GM12878 (cell line): ENCODE measurements at regions not wholly inside any gene's neighbourhood (a gene's known extent, or its start where the extent isn't known, plus 50 kb on each side); places are given as distances from the start of the nearest gene placed in this dataset.

Experiments
- BACH1 ChIP-seq: fragments of 450-650 bp; IDR thresholded peaks from 2 replicates; pipeline ENCODE4 v1.6.1; 2017; ENCODE audit warnings: mild to moderate bottlenecking, borderline replicate concordance
- DPF2 ChIP-seq: fragments of 450-650 bp; IDR thresholded peaks from 2 replicates; pipeline ENCODE4 v1.6.1; 2017; ENCODE audit warnings: mild to moderate bottlenecking
- JUND ChIP-seq: IDR thresholded peaks from 2 replicates; pipeline ENCODE4 v1.6.1; 2012; ENCODE audit warnings: low read depth, mild to moderate bottlenecking, low read length, improper control_type of control experiment, moderate library complexity
- MTA3 ChIP-seq: IDR thresholded peaks from 2 replicates; pipeline ENCODE4 v1.6.1; 2012; ENCODE audit warnings: low read length, inconsistent platforms, borderline replicate concordance
- POLR2A ChIP-seq: IDR thresholded peaks from 2 replicates; pipeline ENCODE4 v1.6.1; 2011; ENCODE audit warnings: low read depth, mild to moderate bottlenecking, low read length
- TF ChIP-seq, protein P1 (sequence below): fragments of 450-650 bp; formaldehyde crosslinking; IDR thresholded peaks from 2 replicates; pipeline ENCODE4 v1.5.0; 2022; ENCODE audit warnings: mild to moderate bottlenecking, missing genetic modification characterization
- TF ChIP-seq, protein P2 (sequence below), 3 experiments: IDR thresholded peaks in 2 of 3; conservative IDR thresholded peaks in 1 of 3; 2 replicates each; pipeline ENCODE4 v1.5.1; 2011; ENCODE audit warnings: low read depth in 3 of 3, low read length in 3 of 3, mild to moderate bottlenecking in 3 of 3, control low read depth in 2 of 3, moderate library complexity in 2 of 3, inconsistent platforms in 1 of 3, mixed read lengths in 1 of 3; ENCODE audit not compliant: control insufficient read depth in 2 of 3, insufficient read depth in 1 of 3; ENCODE audit errors: extremely low read depth in 1 of 3
- TF ChIP-seq, protein P3 (sequence below): IDR thresholded peaks from 2 replicates; pipeline ENCODE4 v1.6.1; 2012; ENCODE audit warnings: low read length, inconsistent platforms
- TF ChIP-seq, protein P4 (sequence below): fragments of 450-650 bp; formaldehyde crosslinking; IDR thresholded peaks from 2 replicates; pipeline ENCODE4 v1.4.0; 2020; ENCODE audit warnings: mild to moderate bottlenecking, moderate library complexity

DNA sequence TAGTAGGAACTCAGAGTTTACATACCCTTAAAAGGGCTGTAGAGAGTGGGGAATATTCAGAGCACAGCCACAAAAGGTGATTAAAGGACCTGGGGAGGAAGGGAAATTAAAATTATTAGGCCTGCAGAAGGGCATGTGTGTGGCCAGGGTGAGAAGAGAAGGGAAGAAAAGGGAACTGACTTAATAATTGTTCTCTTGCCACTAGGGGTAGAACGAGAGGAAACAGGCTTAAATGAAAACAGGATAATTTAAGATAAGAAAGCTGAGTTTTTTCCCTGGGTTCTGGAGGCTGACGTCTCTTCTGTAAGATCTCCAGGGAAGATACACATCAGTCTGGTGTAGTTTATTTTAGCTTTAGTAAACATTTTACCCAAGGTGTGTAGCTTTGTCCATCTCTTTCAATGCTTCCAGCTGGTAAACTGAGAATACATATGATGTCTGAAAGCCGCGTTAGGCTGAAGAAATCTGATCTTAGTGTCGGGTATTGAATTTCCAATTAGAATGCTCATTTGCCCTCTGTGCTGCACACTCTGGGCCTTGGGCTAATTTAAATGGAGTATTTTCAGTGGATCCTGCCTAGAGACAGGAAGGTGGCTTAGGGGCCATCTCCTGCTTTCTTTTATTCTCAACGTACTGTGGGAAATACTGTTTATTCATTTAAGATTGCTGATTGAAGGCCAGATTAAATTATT lies 416.8 kb downstream of the TMEM38B start:
- TF ChIP-seq, protein P1, sequence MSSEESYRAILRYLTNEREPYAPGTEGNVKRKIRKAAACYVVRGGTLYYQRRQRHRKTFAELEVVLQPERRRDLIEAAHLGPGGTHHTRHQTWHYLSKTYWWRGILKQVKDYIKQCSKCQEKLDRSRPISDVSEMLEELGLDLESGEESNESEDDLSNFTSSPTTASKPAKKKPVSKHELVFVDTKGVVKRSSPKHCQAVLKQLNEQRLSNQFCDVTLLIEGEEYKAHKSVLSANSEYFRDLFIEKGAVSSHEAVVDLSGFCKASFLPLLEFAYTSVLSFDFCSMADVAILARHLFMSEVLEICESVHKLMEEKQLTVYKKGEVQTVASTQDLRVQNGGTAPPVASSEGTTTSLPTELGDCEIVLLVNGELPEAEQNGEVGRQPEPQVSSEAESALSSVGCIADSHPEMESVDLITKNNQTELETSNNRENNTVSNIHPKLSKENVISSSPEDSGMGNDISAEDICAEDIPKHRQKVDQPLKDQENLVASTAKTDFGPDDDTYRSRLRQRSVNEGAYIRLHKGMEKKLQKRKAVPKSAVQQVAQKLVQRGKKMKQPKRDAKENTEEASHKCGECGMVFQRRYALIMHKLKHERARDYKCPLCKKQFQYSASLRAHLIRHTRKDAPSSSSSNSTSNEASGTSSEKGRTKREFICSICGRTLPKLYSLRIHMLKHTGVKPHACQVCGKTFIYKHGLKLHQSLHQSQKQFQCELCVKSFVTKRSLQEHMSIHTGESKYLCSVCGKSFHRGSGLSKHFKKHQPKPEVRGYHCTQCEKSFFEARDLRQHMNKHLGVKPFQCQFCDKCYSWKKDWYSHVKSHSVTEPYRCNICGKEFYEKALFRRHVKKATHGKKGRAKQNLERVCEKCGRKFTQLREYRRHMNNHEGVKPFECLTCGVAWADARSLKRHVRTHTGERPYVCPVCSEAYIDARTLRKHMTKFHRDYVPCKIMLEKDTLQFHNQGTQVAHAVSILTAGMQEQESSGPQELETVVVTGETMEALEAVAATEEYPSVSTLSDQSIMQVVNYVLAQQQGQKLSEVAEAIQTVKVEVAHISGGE (CRISPR knock-in tag), result no peak
- no peak for TF ChIP-seq JUND
- TF ChIP-seq, protein P2, sequence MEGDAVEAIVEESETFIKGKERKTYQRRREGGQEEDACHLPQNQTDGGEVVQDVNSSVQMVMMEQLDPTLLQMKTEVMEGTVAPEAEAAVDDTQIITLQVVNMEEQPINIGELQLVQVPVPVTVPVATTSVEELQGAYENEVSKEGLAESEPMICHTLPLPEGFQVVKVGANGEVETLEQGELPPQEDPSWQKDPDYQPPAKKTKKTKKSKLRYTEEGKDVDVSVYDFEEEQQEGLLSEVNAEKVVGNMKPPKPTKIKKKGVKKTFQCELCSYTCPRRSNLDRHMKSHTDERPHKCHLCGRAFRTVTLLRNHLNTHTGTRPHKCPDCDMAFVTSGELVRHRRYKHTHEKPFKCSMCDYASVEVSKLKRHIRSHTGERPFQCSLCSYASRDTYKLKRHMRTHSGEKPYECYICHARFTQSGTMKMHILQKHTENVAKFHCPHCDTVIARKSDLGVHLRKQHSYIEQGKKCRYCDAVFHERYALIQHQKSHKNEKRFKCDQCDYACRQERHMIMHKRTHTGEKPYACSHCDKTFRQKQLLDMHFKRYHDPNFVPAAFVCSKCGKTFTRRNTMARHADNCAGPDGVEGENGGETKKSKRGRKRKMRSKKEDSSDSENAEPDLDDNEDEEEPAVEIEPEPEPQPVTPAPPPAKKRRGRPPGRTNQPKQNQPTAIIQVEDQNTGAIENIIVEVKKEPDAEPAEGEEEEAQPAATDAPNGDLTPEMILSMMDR (IDR thresholded peaks at IDR 0.05 in 2 of 3, conservative IDR thresholded peaks at IDR 0.05 in 1 of 3; ENCODE audit: control insufficient read depth in 2 of 3, extremely low read depth in 1 of 3, insufficient read depth in 1 of 3, low read depth in 3 of 3, low read length in 3 of 3), result no peak
- no peak for TF ChIP-seq MTA3
- TF ChIP-seq, protein P3, sequence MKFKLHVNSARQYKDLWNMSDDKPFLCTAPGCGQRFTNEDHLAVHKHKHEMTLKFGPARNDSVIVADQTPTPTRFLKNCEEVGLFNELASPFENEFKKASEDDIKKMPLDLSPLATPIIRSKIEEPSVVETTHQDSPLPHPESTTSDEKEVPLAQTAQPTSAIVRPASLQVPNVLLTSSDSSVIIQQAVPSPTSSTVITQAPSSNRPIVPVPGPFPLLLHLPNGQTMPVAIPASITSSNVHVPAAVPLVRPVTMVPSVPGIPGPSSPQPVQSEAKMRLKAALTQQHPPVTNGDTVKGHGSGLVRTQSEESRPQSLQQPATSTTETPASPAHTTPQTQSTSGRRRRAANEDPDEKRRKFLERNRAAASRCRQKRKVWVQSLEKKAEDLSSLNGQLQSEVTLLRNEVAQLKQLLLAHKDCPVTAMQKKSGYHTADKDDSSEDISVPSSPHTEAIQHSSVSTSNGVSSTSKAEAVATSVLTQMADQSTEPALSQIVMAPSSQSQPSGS, result no peak
- TF ChIP-seq POLR2A, result no peak
- TF ChIP-seq, protein P4, sequence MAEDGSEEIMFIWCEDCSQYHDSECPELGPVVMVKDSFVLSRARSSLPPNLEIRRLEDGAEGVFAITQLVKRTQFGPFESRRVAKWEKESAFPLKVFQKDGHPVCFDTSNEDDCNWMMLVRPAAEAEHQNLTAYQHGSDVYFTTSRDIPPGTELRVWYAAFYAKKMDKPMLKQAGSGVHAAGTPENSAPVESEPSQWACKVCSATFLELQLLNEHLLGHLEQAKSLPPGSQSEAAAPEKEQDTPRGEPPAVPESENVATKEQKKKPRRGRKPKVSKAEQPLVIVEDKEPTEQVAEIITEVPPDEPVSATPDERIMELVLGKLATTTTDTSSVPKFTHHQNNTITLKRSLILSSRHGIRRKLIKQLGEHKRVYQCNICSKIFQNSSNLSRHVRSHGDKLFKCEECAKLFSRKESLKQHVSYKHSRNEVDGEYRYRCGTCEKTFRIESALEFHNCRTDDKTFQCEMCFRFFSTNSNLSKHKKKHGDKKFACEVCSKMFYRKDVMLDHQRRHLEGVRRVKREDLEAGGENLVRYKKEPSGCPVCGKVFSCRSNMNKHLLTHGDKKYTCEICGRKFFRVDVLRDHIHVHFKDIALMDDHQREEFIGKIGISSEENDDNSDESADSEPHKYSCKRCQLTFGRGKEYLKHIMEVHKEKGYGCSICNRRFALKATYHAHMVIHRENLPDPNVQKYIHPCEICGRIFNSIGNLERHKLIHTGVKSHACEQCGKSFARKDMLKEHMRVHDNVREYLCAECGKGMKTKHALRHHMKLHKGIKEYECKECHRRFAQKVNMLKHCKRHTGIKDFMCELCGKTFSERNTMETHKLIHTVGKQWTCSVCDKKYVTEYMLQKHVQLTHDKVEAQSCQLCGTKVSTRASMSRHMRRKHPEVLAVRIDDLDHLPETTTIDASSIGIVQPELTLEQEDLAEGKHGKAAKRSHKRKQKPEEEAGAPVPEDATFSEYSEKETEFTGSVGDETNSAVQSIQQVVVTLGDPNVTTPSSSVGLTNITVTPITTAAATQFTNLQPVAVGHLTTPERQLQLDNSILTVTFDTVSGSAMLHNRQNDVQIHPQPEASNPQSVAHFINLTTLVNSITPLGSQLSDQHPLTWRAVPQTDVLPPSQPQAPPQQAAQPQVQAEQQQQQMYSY (CRISPR knock-in tag), result no peak
- TF ChIP-seq DPF2, result no peak
- no peak for TF ChIP-seq BACH1
